Parathyroid adenoma (tissue), 2 donors: ENCODE measurements at regions not wholly inside any gene's neighbourhood (a gene's known extent, or its start where the extent isn't known, plus 50 kb on each side); places are given as distances from the start of the nearest gene placed in this dataset.
"Not testable (repeated sequence)": the region's sequence is repeated elsewhere in the genome, so short reads cannot be mapped to it uniquely, and the experiment has no call there.

Experiments
- H2AFZ ChIP-seq: fragments of 300-600 bp; sonication (generic); one replicate; pipeline ENCODE4 v1.7.0; 2017; ENCODE audit warnings: antibody characterized with exemption, mild to moderate bottlenecking
- H3K27ac ChIP-seq: fragments of 300-600 bp; sonication (generic); one replicate; pipeline ENCODE4 v1.7.0; 2017
- H3K27me3 ChIP-seq: fragments of 300-600 bp; sonication (generic); one replicate; pipeline ENCODE4 v1.7.0; 2017; ENCODE audit warnings: low read length; ENCODE audit not compliant: control insufficient read depth, insufficient read depth
- H3K36me3 ChIP-seq: fragments of 300-600 bp; sonication (generic); one replicate; pipeline ENCODE4 v1.7.0; 2017; ENCODE audit warnings: low read length; ENCODE audit not compliant: control insufficient read depth, insufficient read depth
- H3K4me1 ChIP-seq: fragments of 300-600 bp; sonication (generic); one replicate; pipeline ENCODE4 v1.7.0; 2017; ENCODE audit warnings: control low read depth
- H3K4me2 ChIP-seq: fragments of 300-600 bp; sonication (generic); one replicate; pipeline ENCODE4 v1.7.0; 2017; ENCODE audit warnings: low read length
- H3K4me3 ChIP-seq: fragments of 300-600 bp; sonication (generic); one replicate; pipeline ENCODE4 v1.7.0; 2017; ENCODE audit warnings: low read depth, low read length
- H3K79me2 ChIP-seq: fragments of 300-600 bp; sonication (generic); one replicate; pipeline ENCODE4 v1.7.0; 2017; ENCODE audit warnings: control low read depth
- H3K9ac ChIP-seq: fragments of 300-600 bp; sonication (generic); one replicate; pipeline ENCODE4 v1.7.0; 2017; ENCODE audit warnings: mild to moderate bottlenecking
- H3K9me3 ChIP-seq: fragments of 300-600 bp; sonication (generic); one replicate; pipeline ENCODE4 v1.7.0; 2017; ENCODE audit warnings: low read length; ENCODE audit not compliant: control insufficient read depth
- CTCF ChIP-seq: fragments of 300-600 bp; sonication (generic); IDR thresholded peaks from one replicate; pipeline ENCODE4 v1.7.0; 2017; ENCODE audit warnings: antibody characterized with exemption, mild to moderate bottlenecking
- donor health status: primary hyperparathyroidism.

- Histone ChIP-seq H3K4me3 (no peak overlapping the region), H3K79me2 (no peaks in the 10 kb centered on the region), H3K4me1 (no peaks in the 10 kb centered on the region), H3K27ac (no peak overlapping the region), H3K4me2 (no peak overlapping the region), H3K9me3 (no peaks in the 10 kb centered on the region), H3K9ac (no peak overlapping the region), H2AFZ (no peak overlapping the region), H3K36me3 (no peaks in the 10 kb centered on the region), H3K27me3 (no peaks in the 10 kb centered on the region)
- TF ChIP-seq CTCF, result no peak
These were observed 897.5 kb upstream of the NDST4 start for GRCh38 chr4:116010923-116011322.

DNA sequence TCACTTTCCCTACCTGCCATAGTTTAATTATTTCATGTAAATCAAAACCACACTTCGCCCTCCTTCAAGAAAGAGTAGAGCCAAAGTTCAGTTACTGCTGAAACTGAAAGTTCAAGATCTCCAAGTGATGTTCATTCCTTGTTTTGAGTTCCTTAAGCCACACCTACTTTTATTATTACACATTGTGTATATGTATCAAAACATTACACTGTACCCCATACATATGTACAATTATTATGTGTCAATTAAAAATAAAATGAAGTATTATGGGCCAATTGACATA lies 892.3 kb upstream of the NDST4 start:
- no peaks in the 10 kb centered on the region for H3K4me1 ChIP-seq
- no peak for TF ChIP-seq CTCF
- H3K9me3 ChIP-seq, result no peaks in the 10 kb centered on the region
- no peak overlapping the region for H3K9ac ChIP-seq
- no peaks in the 10 kb centered on the region for H3K27me3 ChIP-seq
- H2AFZ ChIP-seq, result no peak overlapping the region
- no peak overlapping the region for H3K27ac ChIP-seq
- H3K4me2 ChIP-seq, result no peak overlapping the region
- H3K79me2 ChIP-seq, result no peaks in the 10 kb centered on the region
- H3K36me3 ChIP-seq, result no peaks in the 10 kb centered on the region
- H3K4me3 ChIP-seq, result no peak overlapping the region

DNA sequence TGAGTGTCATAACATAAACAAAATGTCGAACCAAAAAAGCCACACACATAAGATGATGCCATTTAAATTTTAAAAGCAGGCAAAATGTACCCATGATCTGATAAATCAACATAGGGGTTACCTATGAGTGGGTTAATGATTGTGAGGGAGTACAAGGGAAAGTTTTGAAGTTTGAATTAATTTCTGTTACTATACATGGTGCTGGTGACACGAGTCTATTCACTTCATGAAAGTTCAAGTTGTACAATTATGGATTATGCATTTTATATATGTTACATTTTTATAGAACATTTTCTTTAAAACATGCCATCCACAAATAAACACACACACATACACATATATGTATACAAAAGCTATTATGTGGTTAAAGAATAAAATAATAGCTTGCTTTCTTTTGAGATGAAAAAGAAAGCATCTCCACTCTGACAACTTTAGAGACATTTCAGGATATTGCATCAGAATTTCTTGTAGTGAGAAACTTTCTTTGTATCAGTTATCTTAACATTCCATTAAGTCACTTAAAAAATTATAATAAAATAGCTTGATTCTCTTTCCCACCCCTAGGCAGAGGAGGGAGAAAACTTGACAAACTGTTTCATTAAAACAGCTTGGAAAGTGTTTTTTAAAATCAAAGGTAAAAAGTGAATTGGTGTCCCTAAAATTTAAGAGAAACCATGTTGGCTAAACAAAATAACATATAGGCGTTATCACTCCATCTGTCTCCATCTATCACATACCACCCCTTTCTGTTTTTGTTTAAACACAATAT lies 891.8 kb upstream of the NDST4 start:
- no peak overlapping the region for H3K9ac ChIP-seq
- H2AFZ ChIP-seq, result no peak overlapping the region
- no peak for TF ChIP-seq CTCF
- H3K9me3 ChIP-seq, result no peaks in the 10 kb centered on the region
- no peaks in the 10 kb centered on the region for H3K36me3 ChIP-seq
- H3K4me2 ChIP-seq, result no peak overlapping the region
- H3K27me3 ChIP-seq, result no peaks in the 10 kb centered on the region
- H3K79me2 ChIP-seq, result no peaks in the 10 kb centered on the region
- no peaks in the 10 kb centered on the region for H3K4me1 ChIP-seq
- no peak overlapping the region for H3K27ac ChIP-seq
- H3K4me3 ChIP-seq, result no peak overlapping the region

DNA sequence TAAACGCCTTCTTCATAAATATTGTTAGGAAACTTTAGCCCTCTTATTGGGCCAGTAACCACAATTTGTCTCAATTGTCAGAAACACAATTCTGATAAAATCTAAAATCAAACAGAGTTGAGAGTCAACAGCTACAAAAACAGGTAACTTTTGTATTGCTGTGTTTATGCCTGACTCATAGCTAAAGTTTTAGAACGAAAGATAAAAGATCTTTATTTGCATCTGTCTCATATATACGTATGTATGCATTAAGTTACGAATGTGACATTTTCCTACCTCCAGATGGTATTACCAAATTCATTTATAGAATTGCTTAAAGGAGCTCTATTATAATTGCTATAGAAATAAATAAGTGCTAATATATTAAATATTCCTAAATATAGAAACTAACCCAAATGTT lies 887.9 kb upstream of the NDST4 start:
- Histone ChIP-seq H3K79me2 (no peaks in the 10 kb centered on the region), H3K9ac (no peak overlapping the region), H3K4me3 (no peak overlapping the region), H2AFZ (no peak overlapping the region), H3K9me3 (no peaks in the 10 kb centered on the region), H3K4me2 (no peak overlapping the region), H3K27ac (no peak overlapping the region), H3K27me3 (no peaks in the 10 kb centered on the region), H3K4me1 (no peaks in the 10 kb centered on the region), H3K36me3 (no peaks in the 10 kb centered on the region)
- no peak for TF ChIP-seq CTCF

GRCh38 chr4:115986573-115986972 lies 873.2 kb upstream of the NDST4 start:
- Histone ChIP-seq H3K27ac (no peak overlapping the region), H3K4me2 (no peak overlapping the region), H3K79me2 (no peaks in the 10 kb centered on the region), H2AFZ (no peak overlapping the region), H3K4me3 (no peak overlapping the region), H3K27me3 (no peaks in the 10 kb centered on the region), H3K9me3 (no peaks in the 10 kb centered on the region), H3K9ac (no peak overlapping the region), H3K4me1 (no peaks in the 10 kb centered on the region), H3K36me3 (no peaks in the 10 kb centered on the region)
- TF ChIP-seq CTCF, result no peak

DNA sequence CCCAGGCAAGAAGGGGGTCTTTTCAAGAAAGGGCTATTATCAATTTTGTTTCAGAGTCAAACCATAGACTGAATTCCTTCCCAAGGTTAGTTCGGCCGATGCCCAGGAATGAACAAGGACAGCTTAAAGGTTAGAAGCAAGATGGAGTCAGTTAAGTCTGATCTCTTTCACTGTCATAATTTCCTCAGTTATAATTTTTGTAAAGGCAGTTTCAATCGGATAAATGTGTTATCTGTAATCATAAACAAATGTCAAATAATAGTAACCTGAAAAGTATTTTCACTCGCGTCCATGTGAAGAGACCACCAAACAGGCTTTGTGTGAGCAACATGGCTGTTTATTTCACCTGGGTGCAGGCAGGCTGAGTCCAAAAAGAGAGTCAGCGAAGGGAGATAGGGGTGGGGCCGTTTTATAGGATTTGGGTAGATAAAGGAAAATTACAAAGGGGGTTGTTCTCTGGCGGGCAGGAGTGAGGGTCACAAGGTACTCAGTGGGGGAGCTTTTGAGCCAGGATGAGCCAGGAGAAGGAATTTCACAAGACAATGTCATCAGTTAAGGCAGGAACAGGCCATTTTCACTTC lies 862.1 kb upstream of the NDST4 start:
- not testable (repeated sequence) for H3K9ac ChIP-seq, H3K4me1 ChIP-seq, H3K4me2 ChIP-seq, H3K79me2 ChIP-seq, H3K4me3 ChIP-seq, H3K27ac ChIP-seq, H3K36me3 ChIP-seq, H3K27me3 ChIP-seq, H3K9me3 ChIP-seq, H2AFZ ChIP-seq
